GM19099 (cell line): ENCODE measurements at regions not wholly inside any gene's neighbourhood (a gene's known extent, or its start where the extent isn't known, plus 50 kb on each side); places are given as distances from the start of the nearest gene placed in this dataset.

Experiments
- POLR2A ChIP-seq: IDR thresholded peaks from 3 replicates; pipeline ENCODE4 v1.6.1; 2011; ENCODE audit warnings: low read depth; ENCODE audit not compliant: insufficient read length; ENCODE audit errors: extremely low read depth

DNA sequence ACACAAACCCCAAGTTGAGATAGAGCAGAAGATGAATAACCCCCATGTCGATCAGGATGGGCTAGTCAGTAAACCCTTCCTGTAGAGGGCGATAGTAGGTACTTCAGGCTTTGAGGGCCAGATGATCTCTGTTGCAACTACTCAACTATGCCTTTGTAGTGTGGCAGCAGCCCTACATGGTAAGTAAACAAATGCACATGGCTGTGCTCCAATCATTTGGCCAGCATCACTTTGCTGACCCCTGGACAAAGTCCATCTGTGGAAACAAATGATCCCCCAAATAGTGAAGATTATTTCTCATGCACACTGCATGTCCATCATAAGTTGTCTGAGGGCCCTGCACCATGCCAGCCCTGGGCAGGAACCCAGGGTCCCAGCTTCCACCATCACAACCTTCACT, 402.2 kb upstream of the PROK2 start:
- no peak for TF ChIP-seq POLR2A

- no peak for TF ChIP-seq POLR2A
Measured at GRCh38 chr3:72186400-72186855, 401.5 kb upstream of the PROK2 start.

DNA sequence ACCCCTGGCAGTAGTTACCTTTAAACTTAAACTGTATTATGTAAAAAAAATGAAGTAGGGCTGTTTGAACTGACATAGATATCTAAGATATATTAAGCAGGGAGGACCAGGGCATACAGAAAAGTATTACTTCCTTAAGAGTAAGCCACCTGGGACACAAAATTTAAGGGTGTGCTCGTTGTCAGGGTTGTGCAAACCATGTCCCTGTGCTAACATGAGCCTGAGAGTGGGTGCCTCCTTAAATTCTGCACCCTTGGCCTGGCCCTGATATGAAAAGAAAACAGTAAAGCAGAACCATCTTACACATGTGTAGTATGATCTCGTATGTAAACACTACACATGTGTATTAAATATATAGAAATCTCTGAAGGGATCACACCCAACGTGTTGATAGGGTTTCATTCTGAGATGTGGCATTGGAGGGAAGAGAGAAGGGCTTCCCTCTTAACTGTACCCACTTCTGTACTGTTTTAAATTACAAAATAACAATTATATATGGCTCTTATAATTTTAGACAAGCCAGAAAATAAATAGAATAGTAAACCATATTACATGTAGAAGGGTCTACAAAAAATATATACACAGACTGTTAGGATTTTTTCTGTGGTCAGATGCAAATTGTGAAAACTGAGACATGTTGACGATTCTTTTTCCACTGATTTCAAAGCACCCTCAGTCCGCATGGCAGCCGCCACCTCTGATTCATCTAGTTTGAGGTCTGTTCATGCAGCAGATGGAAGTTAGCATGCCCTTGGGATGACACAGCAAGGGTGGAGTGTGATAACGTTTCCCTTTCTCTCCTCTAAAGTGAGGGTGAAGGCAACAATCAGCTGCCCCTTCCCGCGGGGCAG, 400.8 kb upstream of the PROK2 start:
- no peak for TF ChIP-seq POLR2A

DNA sequence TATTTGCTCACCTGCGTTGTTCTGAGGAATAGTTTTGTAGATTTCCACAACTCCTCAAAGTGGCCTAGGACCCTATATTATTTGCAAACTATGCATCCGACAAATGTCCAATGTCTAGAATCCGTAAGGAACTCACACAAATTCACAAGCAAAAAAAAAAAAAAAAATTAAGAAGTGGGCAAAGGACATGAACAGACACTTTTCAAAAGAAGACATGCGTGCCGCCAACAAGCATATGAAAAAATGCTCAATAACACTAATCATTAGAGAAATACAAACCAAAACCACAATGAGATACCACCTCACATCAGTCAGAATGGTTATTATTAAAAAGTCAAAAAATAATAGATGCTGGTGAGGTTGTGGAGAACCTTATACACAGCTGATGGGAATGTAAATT, 398.5 kb upstream of the PROK2 start:
- no peak for TF ChIP-seq POLR2A

DNA sequence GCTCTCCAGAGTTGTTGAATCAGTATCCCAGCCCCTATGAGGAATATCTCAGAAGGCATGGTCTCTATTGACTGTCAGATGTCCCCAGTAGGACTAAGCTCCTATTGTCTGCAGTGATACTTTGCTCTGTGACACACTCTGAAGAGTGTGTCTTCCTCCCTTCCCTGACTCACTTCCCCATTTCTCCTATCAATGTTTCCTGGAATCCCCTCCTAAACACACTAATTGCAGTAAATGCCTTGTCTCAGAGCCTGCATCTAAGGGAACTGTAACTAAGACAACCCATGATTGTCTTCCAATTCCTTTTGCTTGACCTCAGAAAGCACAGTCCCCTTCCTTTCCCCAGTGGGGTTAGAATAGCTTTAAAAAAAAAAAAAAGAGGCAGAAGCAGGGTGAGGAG, 397.3 kb upstream of the PROK2 start:
- no peak for TF ChIP-seq POLR2A

DNA sequence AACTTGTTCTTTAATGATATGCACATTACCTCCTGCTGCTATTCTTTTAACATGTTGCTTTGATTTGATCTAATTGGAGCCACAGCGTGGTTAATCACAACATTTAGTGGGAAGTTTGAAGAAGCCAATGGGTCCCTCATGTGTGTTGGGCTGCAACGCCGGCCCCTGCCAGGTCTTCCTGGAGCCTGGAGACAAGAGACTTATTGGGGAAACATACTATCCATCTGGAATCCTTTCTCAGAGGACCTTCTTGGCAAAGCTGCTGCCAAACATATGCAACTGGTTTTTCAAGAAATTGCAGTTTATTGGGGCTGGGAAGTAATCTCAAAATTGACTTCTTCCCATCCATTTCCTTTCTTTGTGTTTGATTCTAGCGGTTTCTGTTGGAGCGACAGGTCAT, 396.3 kb upstream of the PROK2 start:
- no peak for TF ChIP-seq POLR2A

GRCh38 chr3:72180405-72180804, 395.5 kb upstream of the PROK2 start:
- TF ChIP-seq POLR2A, result no peak

GRCh38 chr3:72179107-72179464, 394.1 kb upstream of the PROK2 start:
- TF ChIP-seq POLR2A, result no peak

GRCh38 chr3:72178463-72179106, 393.6 kb upstream of the PROK2 start:
- TF ChIP-seq POLR2A, result no peak

DNA sequence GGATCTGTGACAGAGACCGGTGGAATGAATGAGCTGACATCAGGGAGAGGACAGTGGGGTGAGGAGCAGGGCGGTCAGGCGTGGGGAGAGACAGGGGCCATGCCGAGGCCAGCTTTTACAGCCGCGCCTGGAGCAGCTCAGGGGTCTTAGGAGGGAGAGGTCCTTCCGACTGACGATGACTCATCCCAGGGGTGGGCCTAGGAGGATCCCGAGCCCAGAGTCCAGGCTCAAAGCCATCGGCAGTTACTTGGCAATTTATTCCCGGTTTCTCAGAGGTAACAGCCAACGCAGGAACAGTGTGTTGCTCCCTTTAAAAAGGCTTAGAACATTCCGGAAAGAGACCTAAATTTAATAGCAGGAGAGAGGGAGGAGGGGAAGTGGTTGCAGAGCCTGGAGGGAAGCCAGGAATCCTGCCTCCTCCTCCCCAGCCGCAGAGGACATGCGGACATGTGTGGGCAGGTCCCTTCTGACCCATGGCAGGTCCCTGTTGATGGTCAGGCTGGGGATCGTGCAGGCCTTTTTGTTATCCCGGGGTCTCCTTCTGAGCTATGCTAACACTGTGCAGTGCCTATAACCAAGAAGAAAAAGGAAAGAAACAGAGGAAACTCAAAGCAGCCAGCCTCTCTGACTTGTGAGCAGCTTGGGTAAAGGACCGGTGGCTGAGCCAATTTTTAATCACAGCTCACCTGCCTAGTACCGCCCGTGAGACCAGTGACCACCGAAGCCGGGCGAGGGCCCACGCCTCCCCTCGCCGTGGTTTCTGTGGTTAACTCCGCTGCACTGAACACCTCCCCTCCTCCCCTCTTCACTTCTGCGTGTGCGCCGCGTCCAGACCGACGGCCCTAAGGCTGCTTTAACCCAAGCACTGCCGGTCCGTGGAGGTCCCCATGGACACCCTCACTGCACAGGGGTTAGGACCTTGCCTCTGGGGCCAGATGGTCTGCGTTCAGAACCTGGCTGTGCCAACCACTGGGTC, 392.4 kb upstream of the PROK2 start:
- no peak for TF ChIP-seq POLR2A

DNA sequence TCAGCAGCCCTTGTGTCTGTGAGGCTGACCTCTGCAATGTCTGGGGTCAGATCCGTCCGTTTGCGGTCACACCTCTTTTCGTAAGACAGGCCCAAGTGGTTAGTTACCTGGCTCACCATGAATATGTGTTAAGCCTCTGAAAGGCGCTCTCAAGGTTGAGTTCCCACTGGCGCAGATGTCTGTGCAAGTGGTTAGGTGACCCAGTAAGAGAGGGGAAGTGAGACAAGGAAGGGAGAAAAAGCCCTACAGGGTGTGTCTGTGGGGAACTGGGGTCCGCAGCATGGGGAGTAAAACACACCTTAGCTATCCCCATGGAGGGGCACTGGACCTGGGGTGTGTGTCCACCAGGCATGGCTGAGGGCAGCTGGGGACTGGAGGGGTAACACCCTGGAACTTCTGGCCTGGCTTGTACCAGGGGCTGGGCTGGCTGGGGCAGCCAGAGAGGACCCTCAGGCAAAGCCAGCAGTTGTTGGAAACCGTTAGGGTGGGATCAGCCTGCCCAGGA, 391.6 kb upstream of the PROK2 start:
- TF ChIP-seq POLR2A, result no peak

DNA sequence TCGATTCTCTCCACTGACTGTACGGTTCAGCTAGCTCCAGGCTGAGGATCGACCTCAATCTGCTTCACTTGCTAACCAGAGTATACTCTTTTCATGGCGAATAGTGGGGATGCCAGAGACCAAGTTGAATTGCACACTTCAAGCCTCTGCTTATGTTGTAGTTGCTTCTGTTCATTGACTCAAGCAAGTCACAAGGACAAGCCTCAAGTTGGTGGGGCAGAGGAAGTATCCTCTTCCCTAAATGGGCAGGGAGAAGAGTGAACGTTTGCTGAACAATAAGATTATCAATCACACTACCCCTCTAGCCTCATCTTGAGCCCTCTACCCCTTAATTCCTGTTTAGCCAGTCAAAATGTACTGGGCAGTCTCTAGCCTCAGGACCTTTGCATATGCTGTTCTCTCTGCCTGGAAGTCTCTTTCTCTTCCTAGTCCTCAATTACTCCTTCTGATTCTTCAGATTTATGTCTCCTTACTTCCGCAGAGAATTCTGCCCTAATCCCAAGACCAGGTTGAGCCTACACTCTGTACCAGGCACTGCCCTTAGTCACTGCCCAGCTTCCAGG, 390.4 kb upstream of the PROK2 start:
- no peak for TF ChIP-seq POLR2A

GRCh38 chr3:72174890-72175289, 389.9 kb upstream of the PROK2 start:
- no peak for TF ChIP-seq POLR2A

DNA sequence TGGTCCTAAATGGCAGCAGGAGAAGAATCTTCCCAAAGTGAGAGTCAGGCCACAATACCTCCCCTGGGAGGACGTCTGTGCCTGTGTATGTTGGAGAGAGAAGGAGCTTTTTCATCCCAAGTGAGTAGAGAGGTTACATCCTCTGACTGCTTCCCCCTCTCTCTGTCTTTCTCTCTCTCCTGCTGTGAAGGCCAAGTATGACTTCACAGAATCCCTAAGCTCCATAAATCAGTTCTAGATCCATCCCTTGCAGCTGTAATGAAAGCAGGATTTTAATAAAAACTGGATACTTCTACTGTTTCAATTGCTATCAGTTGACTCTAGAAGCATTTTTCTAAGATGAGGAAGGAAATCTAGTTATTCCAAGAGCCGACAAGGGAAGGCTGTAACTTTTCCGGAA, 389.1 kb upstream of the PROK2 start:
- TF ChIP-seq POLR2A, result no peak

DNA sequence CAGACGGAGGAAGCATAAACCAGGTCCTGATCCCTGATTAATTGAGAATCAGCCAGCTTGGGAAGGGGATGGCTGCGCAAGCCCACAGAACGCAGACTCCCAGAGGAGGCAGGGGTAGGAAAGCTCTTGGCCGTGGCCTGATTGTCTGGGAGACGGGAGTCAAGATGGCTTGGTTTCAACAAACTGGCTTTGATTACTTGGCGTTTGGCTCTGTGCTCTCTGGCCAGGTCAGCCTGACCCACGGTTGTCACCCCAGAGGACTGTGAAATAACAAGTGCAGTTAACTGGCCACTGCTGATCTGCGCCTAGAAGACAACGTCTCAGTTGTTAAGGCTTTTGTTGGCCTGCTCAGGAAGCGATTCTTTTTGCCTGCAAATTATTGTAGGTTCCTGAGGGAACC, 387.0 kb upstream of the PROK2 start:
- no peak for TF ChIP-seq POLR2A
